GM21723 (cell line): ENCODE measurements at regions not wholly inside any gene's neighbourhood (a gene's known extent, or its start where the extent isn't known, plus 50 kb on each side); places are given as distances from the start of the nearest gene placed in this dataset.

Experiments used
- ATAC-seq: cut with Tn5 transposase; IDR thresholded peaks from one replicate; pipeline ENCODE4 v1.9.1; 2021; ENCODE audit warnings: mild to moderate bottlenecking, moderate library complexity; ENCODE audit not compliant: unreplicated experiment

GRCh38 chr2:122096761-122097160 lies 341.3 kb downstream of the TSN start:
- no peak for ATAC-seq

DNA sequence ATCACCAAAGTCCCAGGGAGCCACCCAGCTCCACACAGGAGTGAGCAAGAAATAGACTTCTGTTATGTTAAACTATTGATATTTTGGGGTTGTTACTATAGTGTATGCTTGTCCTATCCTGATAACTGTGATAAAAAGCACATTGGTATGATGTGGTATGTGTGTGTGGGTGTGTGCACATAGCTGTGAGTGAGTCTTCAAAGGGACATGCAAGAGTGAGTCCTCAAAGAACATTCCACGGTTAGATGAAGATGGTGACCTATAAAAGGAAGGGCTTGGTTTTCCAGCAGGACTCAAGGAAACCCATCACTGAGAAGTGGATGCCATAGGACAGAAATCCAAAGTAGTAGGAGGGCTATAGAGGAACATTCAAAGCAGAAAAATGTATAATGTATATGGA lies 342.9 kb downstream of the TSN start:
- no peak for ATAC-seq

DNA sequence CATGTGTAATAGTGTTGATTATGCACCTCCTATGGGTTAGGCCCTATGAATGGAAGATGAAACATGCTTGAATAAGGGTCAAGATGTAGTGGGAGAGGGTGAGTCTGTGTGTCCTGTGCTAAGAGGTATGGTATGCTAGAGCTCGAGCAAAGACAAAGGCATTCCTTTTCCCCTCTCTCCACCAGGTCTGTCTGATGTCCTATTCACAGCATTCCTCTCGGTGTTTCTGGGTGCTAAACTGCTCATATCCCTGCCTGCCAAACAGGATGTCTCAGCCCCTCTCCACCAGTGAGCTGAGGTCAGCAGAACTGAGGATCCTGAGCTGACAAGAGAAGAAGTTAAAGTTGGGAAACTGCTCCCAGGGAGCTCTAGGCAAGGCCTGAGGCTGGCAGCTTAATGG lies 344.9 kb downstream of the TSN start:
- ATAC-seq = no peak

GRCh38 chr2:122100756-122101155 lies 345.3 kb downstream of the TSN start:
- no peak for ATAC-seq

DNA sequence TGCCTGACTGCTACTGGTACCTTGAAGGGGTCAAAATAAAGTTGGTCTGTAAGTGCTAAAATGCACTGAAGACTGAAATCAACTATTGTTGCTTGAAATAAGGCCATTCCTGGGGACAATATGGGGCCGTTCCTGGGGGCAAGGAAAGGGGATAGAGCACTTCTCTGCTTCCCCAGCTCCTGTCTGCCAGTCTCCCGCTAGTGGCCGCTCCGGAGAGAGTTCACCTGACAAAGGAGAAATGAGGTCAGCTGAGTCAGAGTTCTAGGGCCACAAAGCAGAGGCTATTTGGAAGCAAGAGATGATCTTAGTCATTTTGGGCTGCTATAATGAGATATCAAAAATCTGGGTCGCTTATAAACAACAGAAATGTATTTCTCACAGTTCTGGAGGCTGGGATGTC lies 345.9 kb downstream of the TSN start:
- no peak for ATAC-seq

- ATAC-seq = no peak
Observed at GRCh38 chr2:122105171-122105876, 349.9 kb downstream of the TSN start.

GRCh38 chr2:122105877-122106206 lies 350.4 kb downstream of the TSN start:
- no peak for ATAC-seq

DNA sequence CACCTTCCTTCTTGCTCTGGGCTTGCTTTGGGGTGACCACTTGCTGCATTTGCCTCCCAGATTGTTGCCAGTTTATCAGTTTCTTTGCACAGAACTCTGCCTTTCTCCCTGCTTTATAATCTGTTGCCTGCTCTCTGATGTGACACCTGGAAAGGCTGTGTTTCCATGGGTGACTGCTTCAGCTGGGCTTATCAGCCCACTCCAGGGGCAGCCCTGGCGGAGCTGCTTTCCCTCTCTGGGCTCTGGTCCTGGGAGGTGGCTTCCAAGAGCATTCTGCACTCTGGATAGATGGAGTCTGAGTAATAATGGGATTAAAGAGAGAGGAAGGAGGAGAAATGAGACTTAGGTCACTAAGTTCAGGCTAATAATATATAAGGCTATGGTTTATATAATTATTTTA lies 352.7 kb downstream of the TSN start:
- no peak for ATAC-seq

DNA sequence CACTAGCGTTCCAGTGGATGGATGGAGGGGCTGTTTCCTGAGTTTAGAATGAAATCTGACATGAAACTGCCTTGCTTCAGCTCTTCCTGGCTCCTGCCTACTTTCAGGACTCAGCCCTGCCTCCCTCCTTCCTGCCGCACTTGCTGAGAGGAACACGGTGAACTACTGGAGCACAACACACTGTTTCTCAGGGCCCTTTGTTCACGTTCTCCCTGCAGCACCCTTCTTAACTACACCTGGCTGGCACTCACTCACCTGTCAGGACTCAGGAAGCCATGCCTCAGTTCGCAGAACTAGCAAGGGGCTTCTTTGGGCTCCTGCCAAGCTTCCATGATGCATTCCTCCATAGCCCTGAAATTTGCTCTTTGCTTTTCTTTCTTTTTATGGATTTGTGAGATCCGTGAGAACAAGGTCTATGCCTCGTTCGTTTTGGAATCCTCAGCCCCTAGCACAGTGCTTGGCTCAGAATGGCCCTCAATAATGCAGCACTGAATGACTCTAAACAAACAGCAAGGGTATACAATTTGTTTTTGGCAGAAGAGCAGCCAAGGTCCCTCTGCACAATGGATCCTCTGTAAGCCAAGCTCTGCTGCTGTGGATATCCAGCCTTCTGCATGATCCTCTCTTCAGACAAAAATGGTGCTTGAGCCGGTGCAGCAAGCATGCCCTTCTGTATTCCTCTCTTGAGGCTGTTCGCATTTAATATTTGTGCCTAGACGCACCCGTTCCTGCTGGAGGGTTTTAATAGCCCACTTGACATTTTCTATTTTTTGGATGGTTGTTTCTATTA lies 357.0 kb downstream of the TSN start:
- ATAC-seq = no peak

DNA sequence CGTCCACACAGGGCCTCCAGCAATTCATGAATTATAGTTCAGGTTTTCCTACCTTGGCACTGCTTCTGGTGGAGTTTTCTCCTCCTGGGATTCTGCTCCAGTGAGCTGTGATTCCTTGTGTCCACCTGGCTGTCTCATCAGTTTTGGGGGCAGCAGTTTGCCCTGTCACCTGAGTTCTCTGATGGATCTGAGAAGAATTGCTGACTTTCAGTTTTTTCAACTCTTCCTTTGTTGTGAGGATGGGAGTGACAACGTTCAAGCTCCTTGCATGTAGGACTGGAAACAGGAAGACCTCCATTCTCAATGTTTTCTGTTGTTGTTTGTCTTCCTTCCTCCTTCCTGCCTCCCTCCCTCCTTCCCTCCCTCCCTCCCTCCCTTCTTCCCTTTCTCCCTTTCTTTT lies 359.0 kb downstream of the TSN start:
- no peak for ATAC-seq

DNA sequence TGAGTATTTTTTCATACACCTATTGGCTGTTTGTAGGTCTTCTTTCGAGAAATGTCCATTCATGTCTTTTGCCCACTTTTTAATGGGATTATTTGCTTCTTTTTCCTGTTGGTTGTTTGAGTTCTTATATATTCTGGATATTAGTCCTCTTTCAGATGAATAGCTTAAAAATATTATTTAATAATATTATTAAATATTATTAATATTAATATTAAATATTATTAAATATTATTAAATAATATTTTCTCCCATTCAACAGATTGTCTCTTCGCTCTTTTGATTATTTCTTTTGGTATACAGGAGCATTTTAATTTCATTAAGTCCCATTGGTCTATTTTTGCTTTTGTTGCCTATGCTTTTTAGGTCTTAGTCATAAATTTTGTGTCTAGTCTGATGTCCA lies 361.9 kb downstream of the TSN start:
- ATAC-seq = no peak

DNA sequence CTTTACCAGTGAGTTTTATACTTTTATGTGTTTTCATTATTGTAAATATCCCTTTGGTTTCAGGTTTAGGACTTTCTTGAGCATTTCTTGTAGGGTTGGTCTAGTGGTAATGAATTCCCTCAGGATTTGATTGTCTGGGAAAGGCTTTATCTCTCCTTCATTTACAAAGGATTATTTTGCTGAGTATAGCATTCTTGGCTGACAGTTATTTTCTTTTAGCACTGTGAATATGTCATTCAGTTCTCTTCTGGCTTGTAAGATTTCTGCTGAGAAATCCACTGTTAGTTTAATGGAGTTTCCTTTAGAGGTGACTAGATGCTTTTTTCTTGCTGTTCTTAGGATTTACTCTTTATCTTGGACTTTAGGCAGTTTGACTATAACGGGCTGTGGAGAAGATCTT lies 373.9 kb downstream of the TSN start:
- ATAC-seq = no peak

- no peak for ATAC-seq
Observed at GRCh38 chr2:122132147-122132691, 376.8 kb downstream of the TSN start.

DNA sequence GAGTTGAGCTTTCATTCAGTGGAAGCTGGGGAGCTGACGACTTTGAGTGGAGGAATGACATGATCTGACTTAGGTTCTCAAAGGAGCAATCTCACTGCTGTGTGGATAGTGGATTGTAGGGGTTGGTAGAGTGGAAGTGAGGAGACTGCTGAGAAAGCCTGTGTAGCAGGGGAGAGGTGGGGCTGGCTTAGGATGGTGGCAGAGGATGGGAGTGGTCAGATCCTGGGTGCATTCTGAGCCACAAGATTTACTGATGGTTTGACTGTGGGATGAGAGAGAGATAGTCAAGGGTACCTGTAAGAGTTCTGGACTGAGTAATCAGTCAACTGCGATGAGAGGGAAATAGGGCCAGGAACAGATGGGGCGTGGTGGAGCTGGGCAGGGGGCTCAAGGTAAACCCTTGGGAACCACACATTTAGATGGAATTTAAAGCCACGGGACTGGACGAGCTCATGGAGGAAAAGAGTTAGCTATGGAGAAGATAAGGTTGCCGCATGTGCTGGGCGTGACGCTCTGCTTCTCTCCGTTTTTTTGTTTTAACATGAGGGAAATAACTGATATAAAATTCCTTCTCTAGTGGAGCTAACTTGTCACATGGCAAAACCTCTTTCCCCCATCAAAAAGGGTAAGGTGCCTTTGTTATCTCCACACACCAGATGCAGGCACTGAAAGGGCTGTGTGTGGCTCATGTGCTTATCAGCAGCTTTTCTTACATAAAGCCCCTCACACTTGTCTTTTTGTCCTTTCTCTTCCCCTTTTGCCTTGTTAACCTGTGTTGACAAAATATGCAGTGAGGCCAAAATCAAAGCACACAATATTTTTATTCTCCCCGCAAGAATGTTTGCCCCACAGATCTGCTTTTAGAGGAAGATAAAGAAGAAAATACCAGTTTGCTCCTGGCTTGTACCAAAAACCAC lies 379.8 kb downstream of the TSN start:
- ATAC-seq = no peak

DNA sequence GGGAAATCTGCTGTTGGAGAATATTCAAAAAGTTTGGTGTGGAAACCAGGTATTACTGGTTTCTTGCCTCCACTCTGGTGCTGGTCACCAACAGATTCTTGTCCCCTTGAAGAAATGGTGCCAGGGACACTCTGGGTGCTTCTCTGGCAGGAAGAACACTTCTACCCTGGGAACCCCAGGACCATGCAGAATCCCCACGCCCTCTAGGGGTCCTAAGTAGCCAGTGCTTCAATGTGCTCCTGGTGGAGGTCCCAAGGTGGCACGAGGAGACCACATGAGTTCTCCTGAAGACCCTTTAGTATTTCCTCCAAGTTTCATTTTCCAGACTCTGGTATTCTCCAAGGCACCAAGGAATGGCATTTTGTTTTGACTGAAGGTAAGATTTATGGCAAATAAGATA lies 380.6 kb downstream of the TSN start:
- ATAC-seq = peak; percentile 72

DNA sequence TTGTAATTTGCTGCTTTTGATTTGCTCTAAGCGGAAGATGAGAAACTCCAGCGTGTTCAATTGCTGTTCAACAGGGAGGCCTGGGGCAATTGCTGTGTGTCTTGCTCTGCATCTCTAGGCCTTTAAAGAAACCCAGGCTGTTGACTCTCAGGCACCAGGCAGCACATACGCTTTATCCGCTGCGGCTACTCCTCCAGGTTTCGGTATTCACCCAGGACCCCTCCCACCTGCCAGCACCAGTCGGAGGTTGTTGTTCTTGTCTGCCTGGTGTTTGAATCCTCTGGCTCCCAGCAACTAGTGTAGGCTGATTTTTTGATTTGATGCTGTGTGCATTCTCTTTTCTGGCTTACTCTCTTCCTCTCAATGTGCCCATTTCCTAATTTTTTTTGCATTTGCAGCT lies 383.1 kb downstream of the TSN start:
- ATAC-seq = no peak

DNA sequence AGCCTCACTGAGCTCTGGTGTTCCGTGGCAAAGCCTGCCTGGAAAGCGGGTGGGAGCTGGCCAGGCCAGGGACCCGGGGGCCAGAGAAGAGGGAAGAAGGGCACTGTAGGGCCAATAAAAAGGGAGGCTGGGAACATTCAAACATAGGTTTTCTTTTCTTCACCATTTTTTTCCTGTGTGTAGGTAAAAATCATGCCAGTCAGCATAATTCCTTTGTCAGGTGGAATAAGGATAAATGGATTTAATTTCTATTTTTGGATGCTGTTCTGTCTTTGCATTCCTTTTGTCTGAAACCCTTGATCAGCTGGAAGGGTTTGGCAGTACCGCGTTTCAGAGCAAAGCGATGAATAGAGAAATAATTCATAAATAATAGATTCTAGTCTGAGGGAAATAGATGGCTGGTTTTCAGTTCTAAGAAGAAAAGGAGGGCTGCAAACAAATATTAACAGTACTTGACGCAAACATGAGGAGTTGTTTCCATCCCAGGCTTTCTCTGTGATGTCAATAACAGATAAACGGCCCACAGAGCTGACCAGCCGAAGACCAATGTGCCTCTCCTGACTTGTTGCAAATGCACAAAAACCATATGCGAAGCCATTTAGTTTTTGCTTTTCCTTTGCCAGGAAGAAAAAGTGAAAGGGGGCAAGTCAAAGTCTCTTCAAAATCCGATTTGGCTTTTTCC lies 384.4 kb downstream of the TSN start:
- no peak for ATAC-seq

- no peak for ATAC-seq
Observed at GRCh38 chr2:122144884-122145283, 389.4 kb downstream of the TSN start.

DNA sequence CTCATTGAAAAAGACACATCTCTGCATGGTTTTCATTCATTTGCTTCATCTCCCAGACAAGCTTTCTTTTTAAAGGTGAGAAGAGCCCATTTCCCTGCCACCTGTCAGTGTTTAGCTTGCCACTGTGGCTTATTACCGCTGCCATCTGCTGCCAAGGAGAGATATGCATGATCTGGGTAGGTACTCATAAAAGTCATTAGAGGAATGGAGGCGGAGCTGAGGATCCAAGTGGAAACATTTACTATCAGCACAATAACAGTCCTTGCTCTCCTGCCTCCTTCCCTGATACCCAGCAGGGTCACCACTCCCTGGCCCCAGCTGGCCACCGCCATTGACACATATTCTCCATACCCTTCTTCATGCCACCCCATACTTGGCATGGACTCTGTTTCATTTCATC lies 390.4 kb downstream of the TSN start:
- ATAC-seq = no peak

DNA sequence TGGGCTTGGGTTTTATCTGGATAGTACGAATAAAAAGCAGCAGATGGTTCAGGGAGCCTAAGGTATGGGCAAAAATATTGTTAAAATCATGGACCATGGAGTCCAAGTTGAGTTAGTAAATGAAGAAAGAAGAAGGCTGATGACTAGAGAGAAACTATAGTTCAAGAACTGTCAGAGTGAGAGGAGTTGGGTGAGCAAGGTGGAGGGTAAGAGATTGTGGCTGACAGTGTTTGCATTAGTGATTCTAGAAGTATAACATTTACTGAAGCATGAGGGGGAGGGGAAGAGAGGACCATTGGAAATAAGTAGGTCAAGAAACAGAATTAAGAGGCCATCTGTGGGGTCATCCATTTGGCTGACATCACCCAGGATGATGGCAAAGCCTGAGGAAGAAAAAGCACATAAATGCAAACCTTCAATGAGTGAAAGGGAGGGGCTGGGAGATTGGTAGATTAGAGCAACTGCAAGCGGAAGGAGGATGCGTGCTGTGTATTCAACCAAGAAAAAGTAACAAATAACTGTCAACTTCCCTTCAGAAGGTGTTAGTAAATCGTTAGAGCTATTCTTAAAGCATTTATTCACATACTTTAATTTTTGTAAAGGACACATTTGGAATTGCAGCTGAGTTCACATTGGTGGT lies 392.8 kb downstream of the TSN start:
- no peak for ATAC-seq
